B cell (primary cell): ENCODE measurements at regions not wholly inside any gene's neighbourhood (a gene's known extent, or its start where the extent isn't known, plus 50 kb on each side); places are given as distances from the start of the nearest gene placed in this dataset.

Experiments used
- ATAC-seq: fragments of 200-7000 bp; cut with Tn5 transposase; one replicate; pipeline ENCODE4 v1.10.0; 2021; ENCODE audit warnings: low read depth, mild to moderate bottlenecking, moderate number of reproducible peaks, moderate library complexity
- CTCF ChIA-PET: fragments of 350-600 bp; sonication (Branson Sonifier 250); formaldehyde crosslinking; loops from one replicate; lab custom pipeline; 2021; ENCODE audit warnings: antibody characterized with exemption, inconsistent platforms; lab: Charles Lee
- POLR2A ChIA-PET: fragments of 350-600 bp; sonication (Branson Sonifier 250); formaldehyde crosslinking; loops from one replicate; lab custom pipeline; 2021; ENCODE audit warnings: antibody characterized with exemption; lab: Charles Lee
- DNase-seq: peaks from one replicate; pipeline ENCODE4 v3.0.0; 2013
- H2AFZ ChIP-seq: 2 replicates; pipeline ENCODE4 v1.6.1; 2012; ENCODE audit warnings: mild to moderate bottlenecking, low read depth, low read length; ENCODE audit not compliant: insufficient read depth, poor library complexity, severe bottlenecking
- H3K27ac ChIP-seq, 2 donors: 1 replicate in 1 of 2; 2 replicates in 1 of 2; pipeline ENCODE4 v1.5.1; 2012 to 2013; ENCODE audit warnings: low read length in 2 of 2, mild to moderate bottlenecking in 2 of 2, moderate library complexity in 1 of 2
- H3K27me3 ChIP-seq, 4 experiments: fragments of 200-600 bp in 1 of 4; sonication (generic) in 1 of 4; replicated peaks in 1 of 4; 1 replicate in 2 of 4; 2 replicates in 2 of 4; pipeline versions ENCODE4 v1.6.1 to v1.7.0; 2013 to 2016; ENCODE audit warnings: low read length in 3 of 4, mild to moderate bottlenecking in 2 of 4, mixed read lengths in 1 of 4, moderate library complexity in 1 of 4; ENCODE audit not compliant: insufficient read depth in 4 of 4, control insufficient read depth in 3 of 4; ENCODE audit errors: control extremely low read depth in 1 of 4
- H3K36me3 ChIP-seq, 2 experiments: replicated peaks in 1 of 2; 1 replicate in 1 of 2; 2 replicates in 1 of 2; pipeline versions ENCODE4 v1.6.1 to v1.7.1; 2013; ENCODE audit warnings: low read length in 1 of 2; ENCODE audit not compliant: insufficient read depth in 2 of 2, control insufficient read depth in 1 of 2; ENCODE audit errors: control extremely low read depth in 1 of 2, extremely low read depth in 1 of 2
- H3K4me1 ChIP-seq, 2 donors: fragments of 200-600 bp in 1 of 2; sonication (generic) in 1 of 2; 1 replicate in 1 of 2; 2 replicates in 1 of 2; pipeline versions ENCODE4 v1.5.1 to v1.6.1; 2013 to 2017; ENCODE audit warnings: low read length in 2 of 2; ENCODE audit not compliant: control insufficient read depth in 2 of 2, insufficient read depth in 2 of 2
- H3K4me2 ChIP-seq: replicated peaks from 2 replicates; pipeline ENCODE3; 2012; ENCODE audit warnings: mild to moderate bottlenecking, low read depth, low read length; ENCODE audit not compliant: poor library complexity, severe bottlenecking
- H3K4me3 ChIP-seq, 5 experiments: fragments of 200-600 bp in 1 of 5; sonication (generic) in 1 of 5; 1 replicate in 3 of 5; 2 replicates in 2 of 5; pipeline versions ENCODE4 v1.5.1 to v1.7.0; 2011 to 2016; ENCODE audit warnings: low read length in 4 of 5, mild to moderate bottlenecking in 4 of 5, low read depth in 2 of 5, control low read depth in 1 of 5, moderate library complexity in 1 of 5; ENCODE audit not compliant: insufficient read depth in 1 of 5; ENCODE audit errors: control extremely low read depth in 1 of 5, extremely low read depth in 1 of 5
- H3K79me2 ChIP-seq: fragments of 200-600 bp; sonication (generic); one replicate; pipeline ENCODE4 v1.6.0; 2016; ENCODE audit warnings: low read length; ENCODE audit not compliant: control insufficient read depth, insufficient read depth
- H3K9ac ChIP-seq: fragments of 200-600 bp; sonication (generic); 2 replicates; pipeline ENCODE4 v1.6.1; 2017; ENCODE audit warnings: mild to moderate bottlenecking, low read length, moderate library complexity
- H3K9me3 ChIP-seq, 3 donors: one replicate each; pipeline versions ENCODE4 v1.6.1 to v1.7.1; 2013; ENCODE audit warnings: low read length in 2 of 3; ENCODE audit not compliant: control insufficient read depth in 2 of 3, insufficient read depth in 1 of 3; ENCODE audit errors: control extremely low read depth in 1 of 3
- H4K20me1 ChIP-seq: 2 replicates; pipeline ENCODE4 v1.6.0; 2012; ENCODE audit warnings: mild to moderate bottlenecking, low read length; ENCODE audit not compliant: insufficient read depth, control insufficient read depth, poor library complexity, severe bottlenecking
- H3K27ac Mint-ChIP-seq: one replicate; pipeline ENCODE4 v1.8.0; 2021; ENCODE audit warnings: mixed read lengths
- H3K27me3 Mint-ChIP-seq: one replicate; pipeline ENCODE4 v1.8.0; 2021; ENCODE audit warnings: mixed read lengths
- H3K4me1 Mint-ChIP-seq: one replicate; pipeline ENCODE4 v1.8.0; 2021; ENCODE audit warnings: mixed read lengths
- H3K4me3 Mint-ChIP-seq: one replicate; pipeline ENCODE4 v1.8.0; 2021; ENCODE audit warnings: mixed read lengths
- H3K9me3 Mint-ChIP-seq: one replicate; pipeline ENCODE4 v1.8.0; 2022; ENCODE audit warnings: mixed read lengths; ENCODE audit not compliant: insufficient read depth
- EZH2 ChIP-seq: IDR thresholded peaks from 2 replicates; pipeline ENCODE4 v1.6.1; 2012; ENCODE audit warnings: borderline replicate concordance, low read depth, mild to moderate bottlenecking, moderate library complexity, low read length; ENCODE audit not compliant: insufficient read depth, poor library complexity, severe bottlenecking
- WGBS: methylation state at CpG from one replicate; pipeline ENCODE4 v1.1.5; 2013; ENCODE audit warnings: missing lambda C conversion rate; ENCODE audit not compliant: insufficient coverage; 5-methylcytosine and 5-hydroxymethylcytosine counted together
- intact Hi-C: fragments of 100-400 bp; cut with micrococcal nuclease; formaldehyde crosslinking; loops from one replicate; pipeline ENCODE4 v1.10.0; 2022
- TF ChIP-seq, protein P1 (sequence below): fragments of 200-600 bp; IDR thresholded peaks from one replicate; pipeline ENCODE4 v1.8.0; 2022; ENCODE audit warnings: antibody characterized with exemption, mild to moderate bottlenecking

DNA sequence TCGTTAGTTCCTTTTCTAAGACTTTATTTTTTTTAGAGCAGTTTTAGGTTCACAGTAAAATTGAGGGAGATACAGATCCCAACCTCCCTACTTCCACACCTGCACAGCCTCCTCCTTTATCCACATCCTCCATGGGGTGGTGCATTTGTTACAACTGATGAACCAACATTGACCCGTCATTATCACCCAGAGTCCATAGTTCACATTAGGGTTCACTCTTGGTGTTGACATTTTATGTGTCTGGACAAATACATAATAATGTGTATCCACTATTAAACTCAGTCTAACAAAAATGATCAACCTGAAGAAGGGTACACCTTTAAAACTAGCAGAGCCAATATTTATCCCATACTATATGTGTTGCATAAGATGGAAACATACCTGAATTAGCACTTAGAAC is 130.4 kb upstream of the CCDC28A start:
- no peaks in the 10 kb centered on the region for H3K79me2 ChIP-seq
- POLR2A ChIA-PET, result no interaction called here
- intact Hi-C loops, result no loop called here

DNA sequence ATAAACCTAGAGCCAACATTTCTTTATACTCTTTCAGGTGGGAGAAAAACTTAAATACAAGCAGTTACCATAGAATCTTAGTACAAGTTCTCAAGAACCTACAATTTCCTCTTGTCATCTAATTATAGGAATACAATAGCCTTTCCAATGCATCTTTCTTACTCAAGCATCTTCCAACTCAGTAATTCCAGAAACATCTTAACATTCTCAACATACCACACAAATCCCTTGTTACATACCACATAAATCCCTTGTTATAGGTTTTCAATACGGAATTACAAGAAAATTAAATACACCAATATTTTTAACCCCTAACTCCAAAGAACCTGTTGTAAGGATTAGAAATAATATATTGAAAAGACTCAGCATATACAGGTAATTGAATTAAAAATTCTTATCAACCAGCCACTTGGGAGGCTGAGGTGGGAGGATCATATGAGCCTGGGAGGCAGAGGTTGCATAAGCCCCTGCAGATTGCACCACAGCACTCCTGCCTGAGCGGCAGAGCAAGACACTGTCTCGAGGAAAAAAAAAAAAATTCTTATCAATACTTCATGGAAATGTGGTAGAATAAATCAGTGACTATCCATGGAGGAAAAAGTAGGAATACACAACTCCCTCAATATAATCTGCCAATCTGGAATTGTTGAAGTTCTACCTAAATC is 127.5 kb upstream of the CCDC28A start:
- intact Hi-C loops, result no loop called here
- H3K36me3 ChIP-seq, result no peaks in the 10 kb centered on the region
- no peak overlapping the region for H3K27ac ChIP-seq
- no peaks in the 10 kb centered on the region for H3K27me3 Mint-ChIP-seq
- WGBS, result no CpG with 5 or more reads among the region's 3 CpGs
- no peak overlapping the region for H3K4me3 ChIP-seq
- no peak overlapping the region for H2AFZ ChIP-seq
- no peak overlapping the region for H3K4me2 ChIP-seq
- H3K4me1 Mint-ChIP-seq, result no peaks in the 10 kb centered on the region
- POLR2A ChIA-PET, result no interaction called here
- H3K79me2 ChIP-seq, result no peaks in the 10 kb centered on the region
- H3K4me3 Mint-ChIP-seq, result no peak overlapping the region
- no peaks in the 10 kb centered on the region for H4K20me1 ChIP-seq
- no peaks in the 10 kb centered on the region for H3K9me3 ChIP-seq
- DNase-seq (no peak), ATAC-seq (no peak)
- no peaks in the 10 kb centered on the region for H3K9me3 Mint-ChIP-seq
- H3K4me1 ChIP-seq, result no peaks in the 10 kb centered on the region
- CTCF ChIA-PET, result no interaction called here
- H3K27me3 ChIP-seq, result no peaks in the 10 kb centered on the region
- no peak for TF ChIP-seq EZH2
- TF ChIP-seq, protein P1, sequence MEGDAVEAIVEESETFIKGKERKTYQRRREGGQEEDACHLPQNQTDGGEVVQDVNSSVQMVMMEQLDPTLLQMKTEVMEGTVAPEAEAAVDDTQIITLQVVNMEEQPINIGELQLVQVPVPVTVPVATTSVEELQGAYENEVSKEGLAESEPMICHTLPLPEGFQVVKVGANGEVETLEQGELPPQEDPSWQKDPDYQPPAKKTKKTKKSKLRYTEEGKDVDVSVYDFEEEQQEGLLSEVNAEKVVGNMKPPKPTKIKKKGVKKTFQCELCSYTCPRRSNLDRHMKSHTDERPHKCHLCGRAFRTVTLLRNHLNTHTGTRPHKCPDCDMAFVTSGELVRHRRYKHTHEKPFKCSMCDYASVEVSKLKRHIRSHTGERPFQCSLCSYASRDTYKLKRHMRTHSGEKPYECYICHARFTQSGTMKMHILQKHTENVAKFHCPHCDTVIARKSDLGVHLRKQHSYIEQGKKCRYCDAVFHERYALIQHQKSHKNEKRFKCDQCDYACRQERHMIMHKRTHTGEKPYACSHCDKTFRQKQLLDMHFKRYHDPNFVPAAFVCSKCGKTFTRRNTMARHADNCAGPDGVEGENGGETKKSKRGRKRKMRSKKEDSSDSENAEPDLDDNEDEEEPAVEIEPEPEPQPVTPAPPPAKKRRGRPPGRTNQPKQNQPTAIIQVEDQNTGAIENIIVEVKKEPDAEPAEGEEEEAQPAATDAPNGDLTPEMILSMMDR, result no peak
- no peak overlapping the region for H3K27ac Mint-ChIP-seq
- no peak overlapping the region for H3K9ac ChIP-seq

More for the DNA sequence above, 130.4 kb upstream of the CCDC28A start:
- Mint-ChIP-seq H3K4me1 (no peaks in the 10 kb centered on the region), H3K9me3 (no peaks in the 10 kb centered on the region), H3K27me3 (no peaks in the 10 kb centered on the region), H3K4me3 (no peak overlapping the region), H3K27ac (no peak overlapping the region)
- no CpG with 5 or more reads among the region's 2 CpGs for WGBS
- no peak overlapping the region for H3K4me2 ChIP-seq
- DNase-seq, result no peak
- H3K27ac ChIP-seq, result no peak overlapping the region
- H3K9me3 ChIP-seq, result no peaks in the 10 kb centered on the region
- CTCF ChIA-PET, result no interaction called here
- no peaks in the 10 kb centered on the region for H3K27me3 ChIP-seq
- H3K9ac ChIP-seq, result no peak overlapping the region
- H3K36me3 ChIP-seq, result no peaks in the 10 kb centered on the region
- no peaks in the 10 kb centered on the region for H4K20me1 ChIP-seq
- no peak for TF ChIP-seq EZH2
- TF ChIP-seq, protein P1, result no peak
- no peak overlapping the region for H2AFZ ChIP-seq
- no peaks in the 10 kb centered on the region for H3K4me1 ChIP-seq
- ATAC-seq, result no peak
- H3K4me3 ChIP-seq, result no peak overlapping the region
